Hippocampal formation (tissue), 2 donors: ENCODE measurements at regions not wholly inside any gene's neighbourhood (a gene's known extent, or its start where the extent isn't known, plus 50 kb on each side); places are given as distances from the start of the nearest gene placed in this dataset.
"Not testable (repeated sequence)": the region's sequence is repeated elsewhere in the genome, so short reads cannot be mapped to it uniquely, and the experiment has no call there.

ENCODE experiments used
- DNase-seq, 2 donors: peaks; one replicate each; lab custom pipeline; 2025; lab: John Stamatoyannopoulos, UW

DNA sequence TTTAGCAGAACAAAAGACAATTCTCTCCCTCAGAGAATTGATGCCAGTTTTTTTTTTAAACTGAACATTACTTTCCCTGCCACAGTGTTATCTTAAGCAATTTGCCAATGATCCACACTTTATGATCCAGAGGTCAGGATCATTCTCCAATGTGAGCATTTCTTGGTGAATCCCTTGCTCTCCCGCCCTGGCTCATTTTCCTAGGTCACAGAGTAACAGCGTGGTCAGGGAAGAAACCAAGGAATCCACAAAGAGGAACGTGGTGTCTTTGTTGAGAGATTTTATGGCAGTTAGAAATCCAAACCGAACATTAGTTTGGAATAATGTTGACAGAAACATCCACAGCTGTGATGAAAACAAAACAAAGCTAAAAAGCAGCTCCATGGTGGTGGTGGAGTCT, 250.3 kb downstream of the TTC32 start:
- DNase-seq, result no peak

DNA sequence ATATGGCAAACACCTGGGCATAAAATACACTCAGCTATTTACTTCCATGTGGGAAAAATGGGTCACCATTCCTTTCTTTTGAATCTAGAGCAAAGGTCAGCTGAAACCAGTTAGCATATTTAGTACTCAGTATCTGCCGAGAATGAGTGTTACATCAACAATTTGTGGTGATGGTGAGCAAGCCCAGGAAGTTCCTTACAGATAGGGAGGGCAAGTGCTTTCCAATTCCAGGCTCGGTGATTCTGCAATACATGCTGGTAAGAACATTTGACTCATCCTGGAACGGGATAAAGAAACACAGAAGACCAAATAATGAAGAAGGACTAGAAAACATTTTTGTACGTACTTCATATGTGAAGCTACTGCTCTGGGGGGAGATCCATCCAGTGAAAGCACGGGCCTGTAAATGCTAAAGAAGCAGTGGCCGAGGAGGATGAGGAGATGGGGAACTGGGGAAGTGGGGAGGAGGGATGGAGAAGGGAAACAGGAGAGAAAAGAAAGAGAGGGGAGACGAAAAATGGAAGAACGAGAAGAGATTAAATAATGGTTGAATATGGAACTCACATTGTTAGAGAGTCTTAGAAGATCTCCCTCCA, 251.9 kb downstream of the TTC32 start:
- no peak for DNase-seq

DNA sequence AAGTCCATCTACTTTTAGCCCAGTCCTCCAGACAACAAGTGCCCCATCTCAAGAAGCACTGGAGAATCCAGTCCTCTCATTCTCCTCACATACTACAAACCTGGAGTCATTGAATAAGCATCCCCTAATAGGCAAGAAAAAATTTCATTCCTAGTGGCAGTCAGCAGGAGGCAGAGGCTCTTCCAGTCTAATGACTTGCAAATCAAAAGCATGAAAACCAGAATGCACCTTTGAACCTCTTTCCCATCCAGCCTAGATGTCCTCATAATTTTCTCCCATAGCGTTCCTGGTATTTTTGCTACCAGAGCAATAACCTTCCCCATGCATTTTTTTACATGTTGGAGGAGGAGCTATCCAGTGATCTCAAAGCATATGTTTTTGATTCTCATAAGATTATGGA, 252.6 kb downstream of the TTC32 start:
- DNase-seq, result no peak

- no peak for DNase-seq
Observed at GRCh38 chr2:19648583-19648982, 253.2 kb downstream of the TTC32 start.

DNA sequence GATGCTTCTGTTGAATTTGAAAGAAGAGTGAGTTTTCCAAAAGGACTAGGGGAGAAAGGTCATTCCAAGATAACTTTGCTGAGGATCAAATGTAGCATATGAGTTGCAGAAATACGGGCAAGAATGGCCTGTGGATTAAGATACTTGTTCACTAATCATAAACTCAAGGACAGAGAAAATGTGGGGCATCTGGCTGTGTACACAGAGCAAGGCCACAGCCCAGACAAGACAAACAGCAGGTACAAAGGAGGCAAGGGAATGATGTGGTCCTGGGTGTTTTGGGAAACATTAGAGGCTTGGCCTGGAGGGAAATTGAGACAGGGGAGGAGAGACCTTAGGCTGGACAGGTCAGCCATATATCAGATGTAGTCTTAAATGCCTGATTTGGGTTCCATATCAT, 254.8 kb downstream of the TTC32 start:
- DNase-seq, result no peak

- no peak for DNase-seq
Observed at GRCh38 chr2:19644763-19645162, 257.0 kb downstream of the TTC32 start.

GRCh38 chr2:19643117-19643518, 258.7 kb downstream of the TTC32 start:
- DNase-seq, result no peak

DNA sequence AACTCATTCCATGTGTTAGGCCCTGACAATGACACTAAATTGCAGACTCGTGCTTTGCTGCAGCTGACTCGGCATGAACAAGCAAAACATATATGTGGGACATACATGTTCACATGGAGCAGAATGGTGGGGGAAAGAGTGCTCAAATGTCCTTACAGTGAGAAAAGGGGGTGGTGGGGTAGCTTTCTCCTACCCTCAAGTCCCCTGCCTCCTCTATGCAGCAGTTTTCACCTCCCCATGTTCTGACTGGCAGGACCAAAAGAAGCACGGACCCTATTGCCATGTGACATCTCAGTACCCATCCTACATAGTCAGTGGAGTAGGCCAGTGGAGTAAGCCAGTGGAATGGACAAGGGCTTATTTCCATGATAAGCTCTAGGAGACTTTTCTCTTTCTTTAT, 259.3 kb downstream of the TTC32 start:
- DNase-seq, result no peak

DNA sequence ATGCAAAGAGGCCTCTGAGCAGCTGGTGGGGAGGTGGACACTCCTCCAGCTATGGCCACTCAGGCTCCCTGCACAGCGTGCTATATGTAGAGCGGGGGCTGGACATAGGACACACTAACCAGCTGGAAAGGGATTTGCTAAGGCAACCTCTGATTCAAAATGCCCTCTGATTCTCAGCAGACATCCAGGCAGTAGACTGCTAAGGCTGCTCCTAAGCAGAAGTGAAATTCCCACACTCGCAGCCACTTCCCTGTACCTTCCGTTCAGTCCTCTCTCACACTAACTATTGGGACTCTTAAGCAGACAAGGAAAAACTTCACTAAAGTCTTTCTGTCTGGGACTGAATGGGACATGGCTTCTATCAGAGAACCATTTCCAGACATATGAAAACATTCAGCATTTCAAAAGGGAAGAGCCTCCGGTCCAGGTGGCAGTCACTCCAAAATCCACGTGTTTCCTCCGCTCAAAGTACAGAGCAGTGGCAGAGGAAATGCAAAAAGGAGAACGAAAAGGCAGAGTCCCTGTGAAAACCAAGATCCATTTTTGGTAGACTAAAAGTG, 265.8 kb downstream of the TTC32 start:
- DNase-seq, result peak in 1 of 2 donors; percentile 12

GRCh38 chr2:19632403-19632991, 269.3 kb downstream of the TTC32 start:
- no peak for DNase-seq

DNA sequence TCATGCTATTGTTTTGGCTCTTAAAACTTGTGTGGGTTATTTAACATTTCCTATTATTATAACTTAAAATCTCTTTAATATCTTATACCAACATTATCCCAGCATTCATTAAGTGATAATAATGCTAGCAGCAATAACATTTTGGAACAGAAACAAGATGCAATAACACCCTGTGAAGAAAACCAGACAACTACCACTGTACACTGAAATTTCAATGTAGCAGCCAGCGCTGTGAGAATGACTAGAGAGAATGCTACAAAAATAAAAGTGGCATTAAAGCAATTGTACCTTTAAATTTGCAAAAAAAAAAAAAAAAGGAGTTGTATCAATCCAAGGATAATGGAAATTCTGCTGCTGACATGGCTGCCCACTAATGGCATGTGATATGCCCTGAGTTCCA, 269.9 kb downstream of the TTC32 start:
- DNase-seq, result no peak

- no peak for DNase-seq
Observed at GRCh38 chr2:19630921-19631320, 270.9 kb downstream of the TTC32 start.

GRCh38 chr2:19627359-19627758, 268.9 kb upstream of the OSR1 start:
- DNase-seq, result no peak

DNA sequence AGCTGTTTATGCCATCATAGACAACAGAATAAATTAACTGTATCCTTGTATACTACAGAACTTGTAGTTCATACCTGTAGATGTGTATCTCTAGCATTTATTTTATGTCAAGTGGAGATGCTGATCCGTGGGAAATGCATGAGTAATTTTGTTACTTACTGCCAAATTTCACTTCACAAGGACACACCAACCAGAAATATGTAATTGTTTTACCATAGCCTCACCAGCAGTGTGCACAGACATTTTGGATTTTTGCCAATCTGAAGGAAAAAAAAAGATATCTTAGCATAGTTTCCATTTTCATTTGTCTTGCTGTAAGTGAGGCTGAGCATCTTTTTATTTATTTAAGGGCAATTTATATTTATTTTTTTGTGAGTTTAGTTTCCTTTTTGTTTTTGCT, 265.1 kb upstream of the OSR1 start:
- no peak for DNase-seq

- DNase-seq, result no peak
Observed at GRCh38 chr2:19617257-19617848, 258.9 kb upstream of the OSR1 start.

- not testable (repeated sequence) for DNase-seq
Observed at GRCh38 chr2:19615402-19615801, 257.0 kb upstream of the OSR1 start.

DNA sequence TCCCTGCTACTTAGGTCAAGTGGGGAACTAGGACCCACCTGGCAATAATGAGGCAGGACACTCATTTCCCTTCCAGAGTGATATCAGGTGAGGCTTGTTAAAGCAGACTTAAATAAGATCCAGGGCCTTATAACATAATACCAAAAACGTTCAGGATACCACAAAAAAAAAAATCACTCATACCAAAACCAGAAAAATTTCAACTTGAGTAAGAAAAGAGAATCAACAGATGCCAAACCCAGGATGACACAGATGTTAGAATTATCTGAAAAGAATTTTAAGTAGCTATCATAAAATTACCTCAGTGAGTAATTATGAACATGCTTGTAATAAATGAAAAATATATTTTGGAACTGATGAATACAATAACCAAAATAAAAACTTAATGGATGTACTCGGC, 255.6 kb upstream of the OSR1 start:
- no peak for DNase-seq

DNA sequence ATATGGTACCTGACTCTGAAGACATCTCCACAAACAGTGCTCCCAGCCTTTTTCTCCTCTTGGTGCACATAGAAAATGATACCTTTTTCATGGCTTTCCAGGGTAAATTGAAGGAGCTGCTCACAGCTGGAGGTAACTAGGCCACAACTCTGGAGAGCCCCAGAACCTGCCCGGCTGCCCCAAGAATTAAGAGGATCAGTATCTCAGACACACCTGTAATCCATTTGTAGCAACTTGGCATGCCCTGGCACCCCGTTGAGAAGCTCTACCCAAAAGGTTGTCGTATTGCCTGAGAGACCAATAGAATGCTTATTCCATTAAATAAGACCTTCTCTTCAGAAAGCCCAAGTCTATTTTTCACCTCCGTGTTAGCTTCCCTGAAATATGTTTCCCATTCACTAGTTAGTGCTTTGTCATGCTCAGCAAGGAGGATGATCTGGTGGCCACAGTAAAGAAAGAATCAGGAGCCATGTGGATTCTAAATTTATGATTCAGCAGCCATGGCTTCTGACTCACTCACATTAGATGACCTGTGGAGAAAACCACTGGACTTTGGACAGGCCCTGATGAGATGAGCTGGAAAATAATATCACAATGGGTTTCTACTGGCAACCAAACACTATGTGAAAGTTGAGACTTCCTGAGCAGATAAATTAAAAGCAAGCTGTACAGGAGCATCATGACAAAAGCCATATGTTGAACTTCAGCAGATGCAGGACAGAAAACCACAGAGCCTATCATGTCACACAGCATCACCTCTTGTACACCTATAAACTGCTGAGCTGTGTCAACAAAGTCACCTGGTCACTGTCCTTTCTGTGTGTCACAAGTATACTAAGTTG, 253.3 kb upstream of the OSR1 start:
- DNase-seq, result no peak

GRCh38 chr2:19609266-19609665, 250.8 kb upstream of the OSR1 start:
- no peak for DNase-seq

- DNase-seq, result no peak
Observed at GRCh38 chr2:19607931-19608771, 249.7 kb upstream of the OSR1 start.

DNA sequence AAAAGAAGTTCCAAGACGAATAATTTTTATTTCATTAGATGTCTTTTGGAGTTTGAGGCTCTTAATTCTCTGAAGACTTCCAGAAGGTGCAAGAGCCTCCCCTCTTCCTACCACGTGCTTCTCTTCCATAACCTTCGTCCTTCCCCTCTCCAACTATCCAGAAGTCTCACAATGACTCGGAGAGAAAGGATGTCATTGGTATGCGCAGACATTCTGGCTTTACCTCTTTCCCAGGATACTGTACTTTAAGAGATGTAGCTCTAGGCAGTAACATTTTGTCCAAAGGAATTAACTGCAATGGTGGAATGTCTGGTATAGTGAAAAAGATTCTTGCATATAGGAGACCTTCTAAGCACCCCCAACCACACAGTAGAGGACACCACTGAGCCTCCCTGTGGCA, 249.0 kb upstream of the OSR1 start:
- DNase-seq, result no peak

GRCh38 chr2:19600982-19601381, 242.6 kb upstream of the OSR1 start:
- DNase-seq, result no peak
